CD1c-positive myeloid dendritic cell (primary cell): ENCODE measurements at regions not wholly inside any gene's neighbourhood (a gene's known extent, or its start where the extent isn't known, plus 50 kb on each side); places are given as distances from the start of the nearest gene placed in this dataset.

Experiments
- DNase-seq: peaks from one replicate; pipeline ENCODE4 v3.0.0-alpha.2; 2016; ENCODE audit errors: extremely low spot score

GRCh38 chr17:45687594-45687993 lies 96.5 kb upstream of the CRHR1 start:
- DNase-seq = no peak

- no peak for DNase-seq
Measured at GRCh38 chr17:45688353-45688752, 95.8 kb upstream of the CRHR1 start.

GRCh38 chr17:45688820-45689219 lies 95.3 kb upstream of the CRHR1 start:
- DNase-seq = no peak

- no peak for DNase-seq
Measured at GRCh38 chr17:45689451-45689850, 94.7 kb upstream of the CRHR1 start.

- DNase-seq = no peak
Measured at GRCh38 chr17:45690625-45691275, 93.4 kb upstream of the CRHR1 start.

- no peak for DNase-seq
Measured at GRCh38 chr17:45692661-45693060, 91.5 kb upstream of the CRHR1 start.

GRCh38 chr17:45693792-45694191 lies 90.3 kb upstream of the CRHR1 start:
- DNase-seq = no peak

- no peak for DNase-seq
Measured at GRCh38 chr17:45696442-45696841, 87.7 kb upstream of the CRHR1 start.

GRCh38 chr17:45697076-45697475 lies 87.0 kb upstream of the CRHR1 start:
- no peak for DNase-seq

GRCh38 chr17:45700171-45701090 lies 83.7 kb upstream of the CRHR1 start:
- no peak for DNase-seq

GRCh38 chr17:45702666-45703266 lies 81.4 kb upstream of the CRHR1 start:
- no peak for DNase-seq

GRCh38 chr17:45703348-45703747 lies 80.8 kb upstream of the CRHR1 start:
- DNase-seq = no peak

GRCh38 chr17:45703806-45704205 lies 80.3 kb upstream of the CRHR1 start:
- no peak for DNase-seq

- no peak for DNase-seq
Measured at GRCh38 chr17:45704251-45704650, 79.9 kb upstream of the CRHR1 start.

GRCh38 chr17:45705123-45706009 lies 78.8 kb upstream of the CRHR1 start:
- DNase-seq = no peak

- no peak for DNase-seq
Measured at GRCh38 chr17:45706033-45706432, 78.1 kb upstream of the CRHR1 start.

- no peak for DNase-seq
Measured at GRCh38 chr17:45708707-45709290, 75.3 kb upstream of the CRHR1 start.

GRCh38 chr17:45709728-45710288 lies 74.3 kb upstream of the CRHR1 start:
- no peak for DNase-seq

- DNase-seq = no peak
Measured at GRCh38 chr17:45715787-45716186, 68.3 kb upstream of the CRHR1 start.

- no peak for DNase-seq
Measured at GRCh38 chr17:45718791-45719190, 65.3 kb upstream of the CRHR1 start.
